NK-92 treated with Interleukin-12 subunit alpha and Interleukin-12 subunit beta, amount 100 ng/mL, for 24 hours (cell line): ENCODE measurements at regions not wholly inside any gene's neighbourhood (a gene's known extent, or its start where the extent isn't known, plus 50 kb on each side); places are given as distances from the start of the nearest gene placed in this dataset.

Experiments
- DNase-seq: peaks from one replicate; lab custom pipeline; 2025; lab: John Stamatoyannopoulos, UW

- no peak for DNase-seq
Measured at GRCh38 chr10:55158633-55159032, 357.6 kb upstream of the PCDH15 start.

DNA sequence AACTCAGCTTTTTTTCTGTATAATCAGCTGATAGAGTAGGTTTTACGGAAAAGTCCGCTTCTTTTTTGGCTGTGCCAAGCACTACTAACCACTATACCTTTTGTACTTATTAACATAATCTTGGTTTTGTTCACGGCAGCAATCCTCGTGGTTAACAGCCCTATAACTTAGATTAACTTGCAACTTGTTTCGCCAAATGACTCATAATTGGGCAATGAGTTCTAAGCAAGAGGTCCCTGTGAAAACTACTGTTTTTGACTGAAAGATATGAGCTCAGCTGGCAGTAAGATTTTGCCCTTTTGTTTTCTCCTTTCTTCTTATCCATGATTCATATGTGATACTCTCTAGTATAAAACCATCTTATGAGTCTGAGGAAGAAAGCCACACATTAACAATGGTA is 345.0 kb upstream of the PCDH15 start:
- DNase-seq, result no peak

GRCh38 chr10:55144001-55144400 is 343.0 kb upstream of the PCDH15 start:
- no peak for DNase-seq

- DNase-seq, result no peak
Measured at GRCh38 chr10:55141892-55142291, 340.9 kb upstream of the PCDH15 start.

DNA sequence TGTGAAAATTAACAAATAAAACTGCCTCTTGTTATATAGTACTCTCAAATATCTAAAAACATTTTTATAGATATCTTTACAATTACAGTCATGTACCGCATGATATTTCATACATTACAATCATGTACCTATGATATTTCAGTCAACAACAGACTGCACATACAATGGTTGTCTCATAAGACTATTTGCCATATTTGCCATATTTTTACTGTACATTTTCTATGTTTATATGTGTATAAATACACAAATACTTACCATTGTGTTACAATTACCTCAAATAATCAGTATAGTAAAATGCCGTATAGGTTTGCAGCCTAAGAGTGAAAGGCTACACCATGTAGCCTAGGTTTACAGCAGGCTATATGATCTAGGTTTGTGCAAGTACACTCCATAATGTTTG is 336.0 kb upstream of the PCDH15 start:
- DNase-seq, result no peak

GRCh38 chr10:55104738-55105137 is 303.7 kb upstream of the PCDH15 start:
- DNase-seq, result no peak

DNA sequence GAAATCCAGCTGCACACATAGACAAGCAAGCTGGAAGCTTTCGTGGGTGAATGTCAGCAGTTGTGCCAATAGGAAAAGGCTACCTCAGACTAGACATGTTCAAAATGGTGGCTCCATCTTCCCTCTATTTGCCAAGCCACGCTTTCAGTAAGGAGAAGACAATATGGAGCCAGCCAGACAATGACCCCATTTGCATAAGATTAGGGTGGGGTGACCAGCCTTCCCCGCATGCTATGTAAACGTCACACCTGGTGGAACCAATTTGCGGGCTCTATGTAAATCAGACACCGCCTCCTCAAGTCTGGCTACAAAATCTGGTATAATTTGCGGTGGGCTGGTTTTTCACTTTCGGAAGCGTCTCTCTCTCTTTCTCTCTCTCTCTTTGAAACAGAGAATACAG is 297.4 kb upstream of the PCDH15 start:
- no peak for DNase-seq

- DNase-seq, result no peak
Measured at GRCh38 chr10:55091691-55092328, 290.8 kb upstream of the PCDH15 start.

DNA sequence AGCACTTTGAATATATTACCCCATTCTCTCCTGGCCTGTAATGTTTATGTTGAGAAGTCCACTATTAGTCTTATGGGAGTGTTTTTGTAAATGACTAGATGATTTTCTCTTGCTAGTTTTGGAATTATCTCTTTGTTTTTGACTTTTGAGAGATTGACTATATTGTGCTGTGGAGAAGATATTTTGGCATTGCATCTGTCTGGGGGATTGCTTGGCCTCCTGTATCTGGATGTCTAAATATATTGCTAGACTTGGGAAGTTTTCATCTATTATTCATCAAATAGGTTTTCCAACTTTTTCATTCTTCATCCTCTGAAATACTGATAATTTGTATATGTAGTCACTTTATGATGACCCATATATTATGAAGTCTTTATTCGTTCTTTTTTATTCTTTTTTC is 277.1 kb upstream of the PCDH15 start:
- no peak for DNase-seq

GRCh38 chr10:55065185-55065584 is 264.2 kb upstream of the PCDH15 start:
- DNase-seq, result no peak

DNA sequence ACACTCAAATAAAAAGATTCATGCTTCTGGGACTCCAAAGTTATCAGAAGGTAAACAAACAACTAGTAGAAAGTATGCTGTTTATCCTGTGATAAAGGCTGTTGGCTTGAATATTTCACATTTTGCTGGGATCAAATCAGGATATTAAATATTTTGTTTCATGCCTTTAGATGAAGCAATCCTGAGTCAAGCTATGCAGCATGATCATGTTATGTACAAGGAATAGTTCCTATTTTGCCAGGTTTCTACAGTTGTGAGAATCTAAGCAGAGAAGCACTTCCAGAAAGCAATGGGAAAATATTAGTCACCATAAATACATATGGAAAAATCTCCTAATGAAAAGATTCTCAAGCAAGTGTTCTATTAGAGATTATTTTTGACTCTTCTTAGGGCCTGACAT is 262.8 kb upstream of the PCDH15 start:
- DNase-seq, result no peak

DNA sequence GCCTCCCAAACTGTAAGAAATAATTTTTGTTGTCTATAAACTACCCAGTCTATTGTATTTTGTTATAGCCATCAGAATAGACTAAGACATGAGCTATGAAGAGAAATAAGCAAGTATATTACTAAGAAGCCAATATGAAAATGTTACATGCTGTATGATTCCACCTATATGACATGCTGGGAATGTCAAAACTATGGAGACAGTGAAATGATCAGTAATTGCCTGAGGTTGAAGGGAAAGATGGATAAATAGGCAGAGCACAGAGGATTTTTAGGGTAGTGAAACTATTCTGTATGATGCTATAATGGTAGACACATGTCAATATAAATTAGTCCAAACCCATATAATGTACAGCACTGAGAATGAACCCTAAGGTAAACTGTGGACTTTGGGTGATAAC is 261.3 kb upstream of the PCDH15 start:
- no peak for DNase-seq

DNA sequence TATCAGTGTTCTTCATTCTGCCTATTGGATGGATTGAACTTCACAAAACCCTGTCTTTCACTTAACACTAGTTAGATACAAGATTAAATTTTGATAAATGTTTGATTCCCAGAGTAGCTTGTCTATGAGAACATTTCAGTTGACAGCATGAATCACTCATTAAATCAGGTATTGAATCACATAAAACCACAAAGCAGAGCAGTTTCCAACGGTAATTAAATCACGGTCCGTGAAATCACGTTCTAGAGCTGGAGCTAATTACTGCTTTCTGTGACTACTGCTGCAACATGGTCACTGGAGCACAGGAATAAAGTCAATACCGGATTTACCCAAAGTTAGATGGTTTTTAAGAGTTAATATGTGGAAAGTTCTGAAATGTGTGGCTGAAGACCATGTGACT is 257.8 kb upstream of the PCDH15 start:
- no peak for DNase-seq

DNA sequence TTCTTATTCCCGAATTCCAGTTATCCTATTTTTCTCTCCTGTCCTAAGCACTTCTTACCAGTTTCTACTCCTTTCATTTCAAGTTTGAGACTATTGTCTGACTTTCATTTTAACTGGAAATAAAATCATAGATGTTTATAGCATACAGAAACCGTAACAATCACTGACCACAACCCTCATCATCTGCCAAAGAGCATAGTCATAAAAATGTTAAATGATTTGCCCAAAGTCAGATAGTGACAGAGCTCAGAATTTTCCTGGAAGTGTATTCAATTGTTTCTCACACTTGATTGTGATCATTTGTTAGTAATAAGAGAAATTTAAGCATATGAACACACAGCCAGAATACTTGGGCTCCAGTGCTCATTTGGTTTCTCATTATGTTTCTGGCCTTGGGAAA is 250.5 kb upstream of the PCDH15 start:
- DNase-seq, result no peak

- DNase-seq, result no peak
Measured at GRCh38 chr10:55048830-55049498, 247.9 kb upstream of the PCDH15 start.

GRCh38 chr10:55043540-55043939 is 242.5 kb upstream of the PCDH15 start:
- DNase-seq, result no peak

GRCh38 chr10:55033061-55033460 is 232.0 kb upstream of the PCDH15 start:
- DNase-seq, result no peak

DNA sequence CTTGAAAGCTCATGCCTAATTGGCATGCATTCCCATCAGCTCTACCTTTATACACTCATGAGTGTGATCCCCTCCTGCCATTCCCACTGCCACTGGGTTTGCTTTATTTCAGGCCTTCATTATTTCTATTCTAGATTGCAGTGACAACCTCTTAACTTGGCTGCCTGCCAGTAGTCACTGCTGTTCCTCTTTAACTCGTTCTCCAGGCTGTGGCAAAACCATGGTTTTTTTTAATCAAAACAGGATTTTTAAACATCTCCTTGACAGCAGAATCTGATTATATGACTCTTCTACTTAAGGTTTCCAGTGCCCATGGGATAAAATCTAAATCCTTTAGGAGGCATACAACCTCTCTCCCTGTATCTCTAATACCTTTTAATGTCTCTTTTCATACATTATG is 223.7 kb upstream of the PCDH15 start:
- no peak for DNase-seq

GRCh38 chr10:55019439-55019838 is 218.4 kb upstream of the PCDH15 start:
- no peak for DNase-seq

DNA sequence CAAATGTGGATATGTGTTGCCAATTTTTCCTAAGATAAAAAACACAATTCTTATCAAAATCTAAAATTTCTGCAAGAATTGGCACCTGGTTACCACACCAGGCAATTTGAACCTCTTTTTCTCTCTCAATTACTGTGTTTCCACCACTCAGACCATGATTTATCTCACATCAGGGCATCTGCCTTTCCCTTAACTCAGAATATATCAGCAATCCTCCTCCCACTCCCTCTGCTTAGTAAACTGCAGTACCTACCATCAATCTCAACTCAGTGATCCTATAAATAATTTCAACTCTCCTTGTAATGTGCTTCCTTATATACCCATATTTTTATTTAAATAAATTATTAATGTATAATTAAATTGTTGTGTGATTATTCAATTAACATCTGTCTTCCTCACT is 212.3 kb upstream of the PCDH15 start:
- DNase-seq, result no peak

GRCh38 chr10:55002420-55002819 is 201.4 kb upstream of the PCDH15 start:
- no peak for DNase-seq

DNA sequence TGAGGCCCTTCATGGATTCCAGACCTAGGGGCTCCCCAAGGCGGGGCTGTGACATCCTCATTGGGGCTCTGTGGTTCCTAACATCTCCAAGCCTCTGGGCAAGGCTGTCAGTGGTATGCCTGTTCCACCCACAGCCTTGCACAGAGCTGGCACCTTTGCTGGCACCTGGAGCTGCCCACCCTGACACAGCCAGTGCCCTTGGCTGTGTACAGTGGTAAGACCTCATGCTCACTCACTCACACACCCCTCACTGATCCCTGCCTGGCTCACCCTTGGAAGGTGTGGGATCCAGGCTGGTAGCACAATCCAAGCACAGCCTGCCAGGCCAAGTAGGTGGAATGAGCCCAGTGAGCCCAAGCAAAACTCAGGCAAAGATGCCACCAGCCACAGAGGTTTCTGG is 200.4 kb upstream of the PCDH15 start:
- no peak for DNase-seq

GRCh38 chr10:54993148-54993547 is 192.1 kb upstream of the PCDH15 start:
- no peak for DNase-seq

DNA sequence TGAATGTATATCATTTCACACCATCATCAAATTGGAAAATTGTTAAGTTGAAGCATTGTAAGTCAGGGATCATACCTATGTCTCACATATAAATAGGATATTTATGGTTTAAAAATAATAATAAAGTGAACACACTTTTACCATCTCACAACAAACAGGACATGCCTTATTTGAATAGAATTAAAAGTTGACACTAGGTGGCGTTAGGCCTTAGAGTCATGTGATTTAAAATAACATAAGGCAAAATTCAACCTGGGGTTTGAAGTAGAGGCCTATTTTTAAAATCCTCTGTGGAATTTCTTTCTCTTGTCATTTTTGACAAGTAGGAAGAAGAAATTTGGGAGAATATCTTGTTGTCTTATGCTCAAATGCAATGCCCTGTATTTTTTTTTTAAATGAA is 184.7 kb upstream of the PCDH15 start:
- DNase-seq, result no peak
